Activated CD8-positive, alpha-beta T cell treated with anti-CD3 and anti-CD28 coated beads for 36 hours (primary cell): ENCODE measurements at regions not wholly inside any gene's neighbourhood (a gene's known extent, or its start where the extent isn't known, plus 50 kb on each side); places are given as distances from the start of the nearest gene placed in this dataset.

Experiments used
- ATAC-seq: fragments of 200-7000 bp; cut with Tn5 transposase; one replicate; pipeline ENCODE4 v1.10.0; 2021; ENCODE audit warnings: mild to moderate bottlenecking, moderate library complexity
- CTCF ChIA-PET: fragments of 350-600 bp; sonication (Branson Sonifier 250); formaldehyde crosslinking; loops from one replicate; lab custom pipeline; 2021; ENCODE audit warnings: antibody characterized with exemption; lab: Charles Lee
- POLR2A ChIA-PET: fragments of 350-600 bp; sonication (Branson Sonifier 250); formaldehyde crosslinking; loops from one replicate; lab custom pipeline; 2021; ENCODE audit warnings: antibody characterized with exemption; lab: Charles Lee
- DNase-seq: peaks from one replicate; pipeline ENCODE4 v3.0.0-alpha.2; 2020
- H3K27ac Mint-ChIP-seq: one replicate; pipeline ENCODE4 v1.8.0; 2021; ENCODE audit warnings: mild to moderate bottlenecking, mixed read lengths
- H3K27me3 Mint-ChIP-seq: one replicate; pipeline ENCODE4 v1.8.0; 2021; ENCODE audit warnings: mixed read lengths
- H3K36me3 Mint-ChIP-seq: one replicate; pipeline ENCODE4 v1.8.0; 2021; ENCODE audit warnings: low read depth, mixed read lengths
- H3K4me1 Mint-ChIP-seq: one replicate; pipeline ENCODE4 v1.8.0; 2021; ENCODE audit warnings: low read depth, mixed read lengths
- H3K4me3 Mint-ChIP-seq: one replicate; pipeline ENCODE4 v1.8.0; 2021; ENCODE audit warnings: mild to moderate bottlenecking, moderate library complexity, mixed read lengths
- H3K9me3 Mint-ChIP-seq: one replicate; pipeline ENCODE4 v1.8.0; 2021; ENCODE audit warnings: mixed read lengths
- intact Hi-C: fragments of 100-400 bp; cut with micrococcal nuclease; formaldehyde crosslinking; loops from one replicate; pipeline ENCODE4 v1.10.0; 2022
- TF ChIP-seq, protein P1 (sequence below): fragments of 200-600 bp; IDR thresholded peaks from one replicate; pipeline ENCODE4 v1.8.0; 2022; ENCODE audit warnings: antibody characterized with exemption, mild to moderate bottlenecking

DNA sequence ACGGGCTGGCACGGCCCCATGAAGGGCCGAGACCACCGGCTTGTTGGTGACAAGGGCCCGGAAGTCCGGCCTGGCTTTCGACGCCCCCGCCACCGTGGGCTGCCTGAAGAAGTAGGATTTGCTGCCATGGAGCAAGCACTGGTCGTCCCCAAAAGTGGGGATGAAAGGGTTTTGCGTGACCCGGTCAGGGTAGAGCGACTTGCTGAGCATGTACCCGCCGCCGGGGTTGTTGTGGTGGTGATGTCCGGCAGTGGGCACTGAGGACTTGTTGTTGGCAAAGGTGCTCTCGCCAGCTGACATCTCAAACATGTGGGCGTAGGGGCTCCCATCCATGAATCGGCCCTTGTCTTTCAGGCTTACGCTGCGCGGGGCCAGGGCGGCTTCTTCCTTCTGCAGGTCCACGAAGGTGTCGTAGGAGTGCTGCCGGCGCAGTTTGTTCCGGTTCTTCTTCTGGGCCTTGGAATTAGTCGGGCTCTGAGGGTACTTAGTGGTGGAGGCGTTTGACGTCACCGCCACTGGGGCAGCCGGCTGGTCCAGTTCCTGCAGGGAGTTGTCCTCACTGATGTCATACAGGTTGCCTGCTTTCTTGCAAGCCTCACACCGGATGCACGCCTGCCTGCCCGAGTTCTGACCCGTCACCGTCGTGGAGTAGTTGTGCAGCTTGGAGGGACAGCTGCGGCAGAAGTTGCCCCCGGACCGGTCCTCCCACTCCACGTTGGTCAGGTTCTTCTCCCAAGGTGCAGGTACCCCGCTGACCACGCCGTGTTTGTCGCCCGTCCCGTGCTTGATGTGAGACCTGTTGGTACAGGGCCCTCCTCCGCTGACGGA lies 366.6 kb downstream of the EMP1 start:
- DNase-seq (no peak), ATAC-seq (no peak)
- Mint-ChIP-seq H3K4me1 (no peaks in the 10 kb centered on the region), H3K27ac (no peak overlapping the region), H3K4me3 (no peak overlapping the region), H3K9me3 (peaks cover 2% of the 10 kb centered on the region), H3K36me3 (no peaks in the 10 kb centered on the region), H3K27me3 (peaks cover 5% of the 10 kb centered on the region)
- POLR2A ChIA-PET = no interaction called here
- intact Hi-C loops = no loop called here
- CTCF ChIA-PET = interaction anchor here (0.9 kb wide), 1 partner anchor 308 kb away, joined by 3 read pairs; no protein-coding TSS in a partner anchor
- TF ChIP-seq, protein P1, sequence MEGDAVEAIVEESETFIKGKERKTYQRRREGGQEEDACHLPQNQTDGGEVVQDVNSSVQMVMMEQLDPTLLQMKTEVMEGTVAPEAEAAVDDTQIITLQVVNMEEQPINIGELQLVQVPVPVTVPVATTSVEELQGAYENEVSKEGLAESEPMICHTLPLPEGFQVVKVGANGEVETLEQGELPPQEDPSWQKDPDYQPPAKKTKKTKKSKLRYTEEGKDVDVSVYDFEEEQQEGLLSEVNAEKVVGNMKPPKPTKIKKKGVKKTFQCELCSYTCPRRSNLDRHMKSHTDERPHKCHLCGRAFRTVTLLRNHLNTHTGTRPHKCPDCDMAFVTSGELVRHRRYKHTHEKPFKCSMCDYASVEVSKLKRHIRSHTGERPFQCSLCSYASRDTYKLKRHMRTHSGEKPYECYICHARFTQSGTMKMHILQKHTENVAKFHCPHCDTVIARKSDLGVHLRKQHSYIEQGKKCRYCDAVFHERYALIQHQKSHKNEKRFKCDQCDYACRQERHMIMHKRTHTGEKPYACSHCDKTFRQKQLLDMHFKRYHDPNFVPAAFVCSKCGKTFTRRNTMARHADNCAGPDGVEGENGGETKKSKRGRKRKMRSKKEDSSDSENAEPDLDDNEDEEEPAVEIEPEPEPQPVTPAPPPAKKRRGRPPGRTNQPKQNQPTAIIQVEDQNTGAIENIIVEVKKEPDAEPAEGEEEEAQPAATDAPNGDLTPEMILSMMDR = no peak

DNA sequence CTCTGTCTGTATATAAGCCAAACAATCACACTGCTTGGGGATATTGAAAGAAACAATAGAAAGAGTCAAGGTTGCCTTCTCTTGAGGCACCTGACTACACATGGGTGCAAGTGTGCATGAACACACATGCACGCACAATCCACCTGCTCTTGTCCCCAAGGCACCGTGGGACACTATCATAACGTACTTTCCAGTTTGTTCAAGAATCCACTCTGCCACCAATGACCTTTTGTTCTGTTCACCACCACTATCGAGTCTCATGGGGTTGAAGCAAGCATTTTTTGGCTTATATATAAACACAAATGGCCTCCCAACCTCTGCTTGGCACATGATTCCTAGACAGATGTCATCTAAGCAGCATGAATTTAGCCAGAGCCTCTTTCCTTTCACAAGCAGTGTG lies 365.4 kb downstream of the EMP1 start:
- DNase-seq (no peak), ATAC-seq (no peak)
- TF ChIP-seq, protein P1 = no peak
- H3K36me3 Mint-ChIP-seq = no peaks in the 10 kb centered on the region
- no peak overlapping the region for H3K4me3 Mint-ChIP-seq
- ChIA-PET POLR2A (no interaction called here), CTCF (no interaction called here)
- no peaks in the 10 kb centered on the region for H3K4me1 Mint-ChIP-seq
- no peaks in the 10 kb centered on the region for H3K27me3 Mint-ChIP-seq
- intact Hi-C loops = no loop called here
- H3K27ac Mint-ChIP-seq = no peak overlapping the region
- H3K9me3 Mint-ChIP-seq = peaks cover 2% of the 10 kb centered on the region

DNA sequence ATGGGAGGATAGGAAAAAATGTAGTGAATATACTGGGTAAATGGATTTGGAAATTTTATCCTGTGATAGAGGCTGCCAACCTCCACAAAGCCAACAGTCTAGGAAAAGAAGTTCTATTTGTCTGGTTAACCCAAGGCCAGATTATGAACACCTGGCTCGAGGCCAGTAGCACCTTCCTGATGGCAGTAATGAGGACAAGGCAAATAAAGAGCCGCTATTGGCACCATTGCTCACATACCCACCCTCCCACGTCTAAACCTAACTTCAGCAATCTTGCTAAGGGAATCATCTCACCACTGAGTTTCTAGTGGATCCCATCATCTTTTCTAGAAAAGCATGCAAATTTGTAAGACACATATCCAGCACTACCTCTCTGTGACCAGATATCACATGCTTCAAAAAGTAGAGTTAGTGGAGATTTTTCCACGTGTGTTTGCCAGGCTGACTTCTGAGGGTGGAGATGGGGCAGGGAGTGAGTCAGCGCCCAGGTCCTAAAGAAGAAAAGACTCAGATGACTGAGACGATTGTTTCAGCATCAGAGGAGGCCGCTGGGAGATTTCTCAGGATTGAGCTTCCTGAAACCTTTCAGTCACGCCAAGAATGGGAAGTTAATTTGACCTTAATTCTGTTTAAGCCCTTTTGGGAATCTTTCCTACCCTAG lies 362.9 kb downstream of the EMP1 start:
- CTCF ChIA-PET = no interaction called here
- Mint-ChIP-seq H3K36me3 (no peaks in the 10 kb centered on the region), H3K4me1 (no peaks in the 10 kb centered on the region), H3K27me3 (no peaks in the 10 kb centered on the region), H3K4me3 (no peak overlapping the region), H3K9me3 (peaks cover 2% of the 10 kb centered on the region), H3K27ac (no peak overlapping the region)
- ATAC-seq (no peak), DNase-seq (no peak)
- TF ChIP-seq, protein P1 = no peak
- POLR2A ChIA-PET = no interaction called here
- intact Hi-C loops = no loop called here

DNA sequence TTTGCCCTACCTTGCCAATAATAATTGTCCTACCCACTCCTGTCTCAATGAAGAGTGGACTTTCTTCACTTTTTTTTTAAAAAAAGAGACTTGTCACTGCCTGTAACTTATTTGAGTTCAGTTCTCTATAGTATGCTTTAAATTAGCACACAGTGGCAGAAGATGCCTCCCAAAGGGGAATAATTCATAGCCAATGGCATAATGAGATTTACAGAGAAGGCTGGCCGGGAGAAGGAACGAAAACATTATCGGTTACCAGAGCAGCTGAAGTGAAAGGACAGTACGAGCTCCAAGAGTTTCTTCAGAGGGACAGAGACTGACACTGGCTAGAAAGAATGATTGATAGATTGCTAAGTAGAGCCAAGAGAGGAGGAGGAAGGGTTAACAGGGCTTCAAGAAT lies 356.3 kb downstream of the EMP1 start:
- Mint-ChIP-seq H3K36me3 (no peaks in the 10 kb centered on the region), H3K4me1 (no peaks in the 10 kb centered on the region), H3K27ac (no peak overlapping the region), H3K4me3 (no peak overlapping the region), H3K9me3 (no peaks in the 10 kb centered on the region), H3K27me3 (peaks cover 4% of the 10 kb centered on the region)
- POLR2A ChIA-PET = no interaction called here
- intact Hi-C loops = no loop called here
- TF ChIP-seq, protein P1 = no peak
- ATAC-seq (no peak), DNase-seq (no peak)
- CTCF ChIA-PET = interaction anchor here (1.7 kb wide), 1 partner anchor 18 kb away, joined by 8 read pairs; no protein-coding TSS in a partner anchor

DNA sequence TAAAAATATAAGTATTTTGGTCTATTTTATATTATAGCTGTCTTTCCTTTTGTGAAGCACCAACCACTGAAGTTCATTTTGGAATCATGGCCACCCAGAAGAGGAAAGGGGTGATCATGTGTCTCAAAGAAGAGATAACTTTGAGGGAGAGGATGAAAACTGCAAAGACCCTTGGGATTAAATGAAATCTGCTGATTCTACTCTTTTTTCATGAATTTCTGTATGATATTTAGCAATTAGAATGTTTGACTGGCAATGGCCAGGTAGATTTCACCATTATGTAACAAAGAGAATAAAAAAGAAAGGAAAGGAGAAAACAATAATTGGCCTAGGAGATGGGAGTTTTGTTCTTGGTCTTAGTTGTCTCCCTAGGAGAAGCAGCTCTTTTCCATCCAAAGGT lies 350.8 kb downstream of the EMP1 start:
- ChIA-PET POLR2A (no interaction called here), CTCF (interaction anchor here (1.8 kb wide), 1 partner anchor 291 kb away, joined by 5 read pairs; no protein-coding TSS in a partner anchor)
- H3K4me3 Mint-ChIP-seq = no peak overlapping the region
- H3K9me3 Mint-ChIP-seq = no peaks in the 10 kb centered on the region
- no peaks in the 10 kb centered on the region for H3K4me1 Mint-ChIP-seq
- H3K27me3 Mint-ChIP-seq = peaks cover 6% of the 10 kb centered on the region
- intact Hi-C loops = no loop called here
- H3K27ac Mint-ChIP-seq = no peak overlapping the region
- DNase-seq = no peak
- no peaks in the 10 kb centered on the region for H3K36me3 Mint-ChIP-seq
- TF ChIP-seq, protein P1 = no peak
- no peak for ATAC-seq
